Ovary (tissue), 3 donors: ENCODE measurements at regions not wholly inside any gene's neighbourhood (a gene's known extent, or its start where the extent isn't known, plus 50 kb on each side); places are given as distances from the start of the nearest gene placed in this dataset.

ENCODE experiments used
- EP300 ChIP-seq: sonication (generic); formaldehyde crosslinking; IDR thresholded peaks from one replicate; pipeline ENCODE4 v1.6.1; 2017; ENCODE audit warnings: antibody characterized with exemption
- TF ChIP-seq, protein P1 (sequence below), 3 donors: fragments of 450-650 bp in 2 of 3; fragments of 200-600 bp in 1 of 3; IDR thresholded peaks; one replicate each; pipeline versions ENCODE4 v1.5.1 to v1.8.0; 2016 to 2022; ENCODE audit warnings: antibody characterized with exemption in 3 of 3, mild to moderate bottlenecking in 1 of 3
- donor health status: DM: no; HTN: no; CAD: no.

DNA sequence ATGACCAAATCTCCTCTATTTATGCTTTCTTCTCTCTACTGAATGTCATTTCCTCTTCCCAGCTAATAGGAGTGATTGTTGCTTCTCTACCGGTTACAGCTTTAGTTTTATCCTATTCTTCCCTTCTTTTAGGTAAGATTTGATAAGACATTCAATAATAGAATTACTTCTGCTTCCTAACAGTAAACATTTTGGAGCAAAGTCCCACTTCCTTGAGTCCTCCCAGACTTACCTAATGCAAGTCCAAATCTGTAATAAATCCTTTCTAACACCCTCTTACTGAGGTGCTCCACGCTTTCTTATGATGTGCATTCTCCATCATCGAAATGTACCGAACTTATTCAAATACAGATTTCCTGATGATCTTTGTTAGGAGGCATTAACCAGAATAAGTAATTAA is 79.2 kb upstream of the GPM6A start:
- no peak for TF ChIP-seq EP300
- TF ChIP-seq, protein P1, sequence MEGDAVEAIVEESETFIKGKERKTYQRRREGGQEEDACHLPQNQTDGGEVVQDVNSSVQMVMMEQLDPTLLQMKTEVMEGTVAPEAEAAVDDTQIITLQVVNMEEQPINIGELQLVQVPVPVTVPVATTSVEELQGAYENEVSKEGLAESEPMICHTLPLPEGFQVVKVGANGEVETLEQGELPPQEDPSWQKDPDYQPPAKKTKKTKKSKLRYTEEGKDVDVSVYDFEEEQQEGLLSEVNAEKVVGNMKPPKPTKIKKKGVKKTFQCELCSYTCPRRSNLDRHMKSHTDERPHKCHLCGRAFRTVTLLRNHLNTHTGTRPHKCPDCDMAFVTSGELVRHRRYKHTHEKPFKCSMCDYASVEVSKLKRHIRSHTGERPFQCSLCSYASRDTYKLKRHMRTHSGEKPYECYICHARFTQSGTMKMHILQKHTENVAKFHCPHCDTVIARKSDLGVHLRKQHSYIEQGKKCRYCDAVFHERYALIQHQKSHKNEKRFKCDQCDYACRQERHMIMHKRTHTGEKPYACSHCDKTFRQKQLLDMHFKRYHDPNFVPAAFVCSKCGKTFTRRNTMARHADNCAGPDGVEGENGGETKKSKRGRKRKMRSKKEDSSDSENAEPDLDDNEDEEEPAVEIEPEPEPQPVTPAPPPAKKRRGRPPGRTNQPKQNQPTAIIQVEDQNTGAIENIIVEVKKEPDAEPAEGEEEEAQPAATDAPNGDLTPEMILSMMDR (IDR thresholded peaks at IDR 0.05) = no peak
